ENCODE measurements at regions not wholly inside any gene's neighbourhood (a gene's known extent, or its start where the extent isn't known, plus 50 kb on each side); places are given as distances from the start of the nearest gene placed in this dataset.

DNA sequence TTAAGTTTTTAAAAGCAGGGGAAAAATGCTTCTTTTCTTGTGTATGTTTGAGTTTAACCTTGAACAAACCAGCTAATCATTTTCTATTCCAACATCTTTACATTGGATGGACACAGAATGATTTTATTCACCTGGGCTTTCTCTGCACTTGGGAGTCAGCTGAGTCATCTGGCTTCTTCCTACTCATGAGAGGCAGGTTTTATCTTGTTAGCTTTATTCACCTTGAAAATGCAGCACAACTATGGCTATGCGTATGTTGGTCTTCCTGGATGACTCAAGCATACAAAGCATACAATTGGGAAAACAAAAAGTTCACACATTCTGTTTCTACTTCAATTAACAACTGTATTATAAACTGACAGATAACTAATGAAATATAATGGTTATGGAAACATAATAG lies 737.7 kb downstream of the FRK start:
- ChIA-PET CTCF (no interaction called here), POLR2A (no interaction called here)
- no peak overlapping the region for H3K27ac Mint-ChIP-seq
- H3K9me3 Mint-ChIP-seq = no peaks in the 10 kb centered on the region
- no peak for TF ChIP-seq CTCF (IDR thresholded peaks at IDR 0.05)
- H3K4me3 Mint-ChIP-seq = no peak overlapping the region
- DNase-seq (no peak), ATAC-seq (no peak)
- no peaks in the 10 kb centered on the region for H3K4me1 Mint-ChIP-seq (ENCODE audit: low read depth)
- intact Hi-C loops (cut with micrococcal nuclease) = no loop called here
- no peaks in the 10 kb centered on the region for H3K27me3 Mint-ChIP-seq
- H3K36me3 Mint-ChIP-seq (ENCODE audit: low read depth) = no peaks in the 10 kb centered on the region

- no peaks in the 10 kb centered on the region for H3K36me3 Mint-ChIP-seq (ENCODE audit: low read depth)
- peaks cover 2% of the 10 kb centered on the region for H3K9me3 Mint-ChIP-seq
- no peak for TF ChIP-seq CTCF (IDR thresholded peaks at IDR 0.05)
- no peaks in the 10 kb centered on the region for H3K27me3 Mint-ChIP-seq
- DNase-seq (no peak), ATAC-seq (no peak)
- ChIA-PET POLR2A (no interaction called here), CTCF (no interaction called here)
- intact Hi-C loops (cut with micrococcal nuclease) = no loop called here
- no peak overlapping the region for H3K4me3 Mint-ChIP-seq
- H3K27ac Mint-ChIP-seq = no peak overlapping the region
- H3K4me1 Mint-ChIP-seq (ENCODE audit: low read depth) = no peaks in the 10 kb centered on the region
Measured at GRCh38 chr6:115319823-115320222, 740.9 kb downstream of the FRK start.

GRCh38 chr6:115310156-115310555 lies 750.5 kb downstream of the FRK start:
- ChIA-PET CTCF (no interaction called here), POLR2A (no interaction called here)
- intact Hi-C loops (cut with micrococcal nuclease) = no loop called here
- H3K27me3 Mint-ChIP-seq = no peaks in the 10 kb centered on the region
- H3K27ac Mint-ChIP-seq = no peak overlapping the region
- H3K4me3 Mint-ChIP-seq = no peak overlapping the region
- DNase-seq (no peak), ATAC-seq (no peak)
- no peaks in the 10 kb centered on the region for H3K4me1 Mint-ChIP-seq (ENCODE audit: low read depth)
- peaks cover 22% of the 10 kb centered on the region for H3K9me3 Mint-ChIP-seq
- no peak for TF ChIP-seq CTCF (IDR thresholded peaks at IDR 0.05)
- no peaks in the 10 kb centered on the region for H3K36me3 Mint-ChIP-seq (ENCODE audit: low read depth)

DNA sequence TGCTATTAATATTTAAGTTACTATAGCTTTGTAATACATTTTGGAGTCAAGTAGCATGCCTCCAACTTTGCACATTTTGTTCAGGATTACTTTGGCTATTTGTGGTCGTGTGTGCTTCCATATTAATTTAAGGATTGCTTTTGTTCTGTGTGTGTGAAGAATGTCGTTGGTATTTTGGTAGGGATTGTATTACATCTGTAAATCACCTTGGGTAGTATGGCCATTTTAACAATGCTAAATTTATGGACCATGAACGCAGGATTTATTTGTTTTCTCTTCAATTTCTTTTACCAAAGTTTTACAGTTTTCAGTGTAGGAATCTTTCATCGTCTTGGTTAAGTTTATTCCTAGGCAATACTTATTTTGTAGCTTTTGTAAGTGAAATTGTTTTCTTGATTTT lies 758.0 kb downstream of the FRK start:
- no peak for DNase-seq
- no peak for TF ChIP-seq CTCF (IDR thresholded peaks at IDR 0.05)
- no peaks in the 10 kb centered on the region for H3K27me3 Mint-ChIP-seq
- POLR2A ChIA-PET = no interaction called here
- CTCF ChIA-PET = no interaction called here
- H3K9me3 Mint-ChIP-seq = peaks cover 11% of the 10 kb centered on the region
- intact Hi-C loops (cut with micrococcal nuclease) = no loop called here
- no peaks in the 10 kb centered on the region for H3K36me3 Mint-ChIP-seq (ENCODE audit: low read depth)
- no peak overlapping the region for H3K27ac Mint-ChIP-seq
- H3K4me1 Mint-ChIP-seq (ENCODE audit: low read depth) = no peaks in the 10 kb centered on the region
- H3K4me3 Mint-ChIP-seq = no peak overlapping the region
- ATAC-seq = no peak

DNA sequence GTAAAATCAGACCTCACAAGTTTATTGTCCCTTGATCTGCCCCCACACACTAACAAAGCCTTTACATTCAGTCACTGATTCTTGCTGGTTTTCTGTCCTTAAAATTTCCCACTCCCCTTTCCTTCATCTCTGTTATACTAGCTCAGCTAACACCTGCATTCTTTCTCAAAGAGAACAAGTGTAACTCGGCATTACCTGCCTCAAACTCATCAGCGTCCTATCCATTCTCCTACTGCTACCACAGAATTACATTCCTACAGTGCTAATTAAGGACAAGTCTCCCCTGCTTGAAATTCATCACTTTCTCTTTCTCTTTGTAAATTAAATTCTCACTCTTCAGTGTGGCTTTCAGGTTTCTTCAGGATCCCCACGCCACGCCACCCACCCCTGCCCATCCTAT lies 773.2 kb downstream of the FRK start:
- peaks cover 6% of the 10 kb centered on the region for H3K9me3 Mint-ChIP-seq
- intact Hi-C loops (cut with micrococcal nuclease) = no loop called here
- DNase-seq (no peak), ATAC-seq (no peak)
- no peak overlapping the region for H3K4me3 Mint-ChIP-seq
- no peaks in the 10 kb centered on the region for H3K36me3 Mint-ChIP-seq (ENCODE audit: low read depth)
- no peak for TF ChIP-seq CTCF (IDR thresholded peaks at IDR 0.05)
- H3K4me1 Mint-ChIP-seq (ENCODE audit: low read depth) = no peaks in the 10 kb centered on the region
- ChIA-PET CTCF (no interaction called here), POLR2A (no interaction called here)
- no peak overlapping the region for H3K27ac Mint-ChIP-seq
- H3K27me3 Mint-ChIP-seq = no peaks in the 10 kb centered on the region
